Prostate gland (tissue), 2 donors: ENCODE measurements at regions not wholly inside any gene's neighbourhood (a gene's known extent, or its start where the extent isn't known, plus 50 kb on each side); places are given as distances from the start of the nearest gene placed in this dataset.

Source experiments
- POLR2A ChIP-seq: fragments of 450-650 bp; IDR thresholded peaks from one replicate; pipeline ENCODE4 v1.6.1; 2016; ENCODE audit warnings: antibody characterized with exemption, mild to moderate bottlenecking
- TF ChIP-seq, protein P1 (sequence below), 4 experiments: fragments of 200-600 bp in 2 of 4; fragments of 450-650 bp in 2 of 4; sonication (generic) in 2 of 4; IDR thresholded peaks; 1 replicate in 3 of 4; 2 replicates in 1 of 4; pipeline ENCODE4 v1.5.1; 2016 to 2019; ENCODE audit warnings: antibody characterized with exemption in 4 of 4, mild to moderate bottlenecking in 2 of 4, moderate library complexity in 2 of 4

DNA sequence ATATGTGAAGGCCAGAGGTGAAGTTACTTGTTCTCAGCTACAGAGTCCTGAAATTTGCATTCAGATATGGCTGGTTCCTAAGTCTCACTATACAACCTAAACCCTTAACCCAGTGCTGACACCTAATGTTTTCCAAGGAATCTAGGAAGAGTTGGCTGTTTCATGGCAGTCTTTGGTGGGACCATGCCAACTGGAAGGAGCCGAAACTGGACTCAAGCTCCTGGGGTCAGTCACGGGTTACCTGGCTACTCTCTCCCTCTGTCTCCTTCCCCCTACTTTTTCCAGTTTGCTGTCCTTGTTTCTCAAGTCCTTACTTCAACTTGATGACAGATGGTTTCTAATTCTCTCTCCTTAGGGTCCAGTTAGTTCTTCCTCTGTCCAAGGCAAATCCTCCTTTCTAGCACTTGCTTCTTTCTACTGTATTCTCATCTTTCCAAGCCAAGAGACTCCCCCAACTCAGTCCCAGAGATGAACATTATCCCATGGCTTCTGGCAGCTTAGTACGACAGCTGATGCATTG, 88.6 kb upstream of the COL6A5 start:
- TF ChIP-seq, protein P1, sequence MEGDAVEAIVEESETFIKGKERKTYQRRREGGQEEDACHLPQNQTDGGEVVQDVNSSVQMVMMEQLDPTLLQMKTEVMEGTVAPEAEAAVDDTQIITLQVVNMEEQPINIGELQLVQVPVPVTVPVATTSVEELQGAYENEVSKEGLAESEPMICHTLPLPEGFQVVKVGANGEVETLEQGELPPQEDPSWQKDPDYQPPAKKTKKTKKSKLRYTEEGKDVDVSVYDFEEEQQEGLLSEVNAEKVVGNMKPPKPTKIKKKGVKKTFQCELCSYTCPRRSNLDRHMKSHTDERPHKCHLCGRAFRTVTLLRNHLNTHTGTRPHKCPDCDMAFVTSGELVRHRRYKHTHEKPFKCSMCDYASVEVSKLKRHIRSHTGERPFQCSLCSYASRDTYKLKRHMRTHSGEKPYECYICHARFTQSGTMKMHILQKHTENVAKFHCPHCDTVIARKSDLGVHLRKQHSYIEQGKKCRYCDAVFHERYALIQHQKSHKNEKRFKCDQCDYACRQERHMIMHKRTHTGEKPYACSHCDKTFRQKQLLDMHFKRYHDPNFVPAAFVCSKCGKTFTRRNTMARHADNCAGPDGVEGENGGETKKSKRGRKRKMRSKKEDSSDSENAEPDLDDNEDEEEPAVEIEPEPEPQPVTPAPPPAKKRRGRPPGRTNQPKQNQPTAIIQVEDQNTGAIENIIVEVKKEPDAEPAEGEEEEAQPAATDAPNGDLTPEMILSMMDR (IDR thresholded peaks at IDR 0.05): no peak
- TF ChIP-seq POLR2A: no peak
